Nephron progenitor cell (in vitro differentiated cells): ENCODE measurements at regions not wholly inside any gene's neighbourhood (a gene's known extent, or its start where the extent isn't known, plus 50 kb on each side); places are given as distances from the start of the nearest gene placed in this dataset.
"Not testable (repeated sequence)": the region's sequence is repeated elsewhere in the genome, so short reads cannot be mapped to it uniquely, and the experiment has no call there.

Source experiments
- DNase-seq: peaks from one replicate; pipeline ENCODE4 v3.0.0; 2021
- H3K27ac Mint-ChIP-seq: 2 replicates; pipeline ENCODE4 v1.8.0; 2021; ENCODE audit warnings: mild to moderate bottlenecking, moderate library complexity, mixed read lengths
- H3K27me3 Mint-ChIP-seq: 2 replicates; pipeline ENCODE4 v1.8.0; 2021; ENCODE audit warnings: mild to moderate bottlenecking, low read depth, mixed read lengths; ENCODE audit not compliant: poor library complexity
- H3K36me3 Mint-ChIP-seq: 2 replicates; pipeline ENCODE4 v1.8.0; 2021; ENCODE audit warnings: low read depth, mixed read lengths
- H3K4me1 Mint-ChIP-seq: 2 replicates; pipeline ENCODE4 v1.8.0; 2021; ENCODE audit warnings: mixed read lengths
- H3K4me3 Mint-ChIP-seq: 2 replicates; pipeline ENCODE4 v1.8.0; 2021; ENCODE audit warnings: mild to moderate bottlenecking, moderate library complexity, mixed read lengths
- H3K9me3 Mint-ChIP-seq: 2 replicates; pipeline ENCODE4 v1.8.0; 2021; ENCODE audit warnings: mild to moderate bottlenecking, moderate library complexity, mixed read lengths
- TF ChIP-seq, protein P1 (sequence below): fragments of 200-600 bp; sonication (generic); IDR thresholded peaks from 2 replicates; pipeline ENCODE4 v1.5.0; 2021; ENCODE audit warnings: antibody characterized with exemption

DNA sequence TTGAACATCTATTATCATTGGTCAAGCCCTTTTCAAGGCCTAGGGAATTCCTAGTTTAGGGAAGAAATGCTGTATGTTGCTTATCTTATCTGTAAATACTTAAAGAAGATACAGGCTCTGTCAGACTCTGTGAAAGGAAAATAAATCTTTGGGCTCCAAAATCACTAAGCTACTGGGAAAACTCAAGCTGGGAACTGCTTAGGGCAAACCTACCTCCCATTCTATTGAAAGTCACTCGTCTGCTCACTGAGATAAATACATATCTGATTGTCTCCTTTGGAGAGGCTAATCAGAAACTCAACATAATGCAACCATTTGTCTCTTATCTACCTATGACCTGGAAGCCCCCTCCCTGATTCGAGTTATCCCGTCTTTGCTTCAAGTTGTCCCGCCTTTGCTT lies 108.6 kb upstream of the NDST4 start:
- no peaks in the 10 kb centered on the region for H3K27me3 Mint-ChIP-seq
- no peak overlapping the region for H3K27ac Mint-ChIP-seq
- no peaks in the 10 kb centered on the region for H3K36me3 Mint-ChIP-seq
- H3K9me3 Mint-ChIP-seq: no peaks in the 10 kb centered on the region
- no peak overlapping the region for H3K4me3 Mint-ChIP-seq
- no peaks in the 10 kb centered on the region for H3K4me1 Mint-ChIP-seq
- TF ChIP-seq, protein P1, sequence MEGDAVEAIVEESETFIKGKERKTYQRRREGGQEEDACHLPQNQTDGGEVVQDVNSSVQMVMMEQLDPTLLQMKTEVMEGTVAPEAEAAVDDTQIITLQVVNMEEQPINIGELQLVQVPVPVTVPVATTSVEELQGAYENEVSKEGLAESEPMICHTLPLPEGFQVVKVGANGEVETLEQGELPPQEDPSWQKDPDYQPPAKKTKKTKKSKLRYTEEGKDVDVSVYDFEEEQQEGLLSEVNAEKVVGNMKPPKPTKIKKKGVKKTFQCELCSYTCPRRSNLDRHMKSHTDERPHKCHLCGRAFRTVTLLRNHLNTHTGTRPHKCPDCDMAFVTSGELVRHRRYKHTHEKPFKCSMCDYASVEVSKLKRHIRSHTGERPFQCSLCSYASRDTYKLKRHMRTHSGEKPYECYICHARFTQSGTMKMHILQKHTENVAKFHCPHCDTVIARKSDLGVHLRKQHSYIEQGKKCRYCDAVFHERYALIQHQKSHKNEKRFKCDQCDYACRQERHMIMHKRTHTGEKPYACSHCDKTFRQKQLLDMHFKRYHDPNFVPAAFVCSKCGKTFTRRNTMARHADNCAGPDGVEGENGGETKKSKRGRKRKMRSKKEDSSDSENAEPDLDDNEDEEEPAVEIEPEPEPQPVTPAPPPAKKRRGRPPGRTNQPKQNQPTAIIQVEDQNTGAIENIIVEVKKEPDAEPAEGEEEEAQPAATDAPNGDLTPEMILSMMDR: no peak
- DNase-seq: no peak

DNA sequence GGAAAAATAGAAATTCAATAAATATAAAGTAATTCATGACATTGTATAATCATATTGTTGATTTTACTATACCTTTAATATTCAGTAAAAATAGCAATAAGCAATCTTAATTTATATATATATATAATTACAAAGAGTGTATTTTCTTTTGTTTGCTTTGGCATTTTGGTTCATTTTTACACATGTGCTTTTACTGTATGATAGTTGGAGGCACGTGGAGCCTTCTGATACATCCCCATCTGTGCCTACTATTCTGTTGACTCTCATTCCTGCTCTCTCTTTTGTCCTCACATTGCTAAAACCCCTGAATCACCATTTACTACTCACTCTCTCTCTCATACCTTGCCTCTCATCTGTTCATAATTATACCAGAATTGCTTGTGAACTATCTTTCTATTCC lies 106.4 kb upstream of the NDST4 start:
- TF ChIP-seq, protein P1: no peak
- DNase-seq: no peak
- Mint-ChIP-seq H3K27me3 (no peaks in the 10 kb centered on the region), H3K4me3 (no peak overlapping the region), H3K27ac (no peak overlapping the region), H3K9me3 (no peaks in the 10 kb centered on the region), H3K4me1 (no peaks in the 10 kb centered on the region), H3K36me3 (no peaks in the 10 kb centered on the region)

DNA sequence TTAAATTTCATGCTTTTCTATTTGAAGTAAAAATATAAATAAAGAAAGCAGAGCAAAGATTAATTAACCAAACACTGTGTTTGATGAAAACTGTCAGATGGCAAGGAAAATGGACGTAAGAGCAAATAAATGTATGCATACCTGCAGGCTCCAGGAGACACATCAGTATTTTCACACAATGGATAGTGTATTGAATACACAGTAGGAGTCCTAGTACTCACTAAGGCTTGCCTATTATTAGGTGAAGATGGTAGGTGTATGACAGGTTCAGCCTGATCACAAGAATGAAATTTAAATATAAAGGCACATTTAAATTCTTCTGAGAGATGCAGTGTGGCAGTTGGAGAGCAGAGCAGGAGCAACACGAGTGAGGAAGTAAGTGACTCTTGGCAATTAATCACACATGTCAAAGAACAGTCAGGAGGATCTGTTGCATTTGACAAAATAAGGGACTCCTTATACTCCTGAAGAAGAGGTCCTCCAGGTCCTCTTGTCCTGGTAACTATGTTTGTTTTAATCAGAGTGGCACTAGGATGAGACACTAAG lies 106.0 kb upstream of the NDST4 start:
- H3K4me1 Mint-ChIP-seq: no peaks in the 10 kb centered on the region
- H3K9me3 Mint-ChIP-seq: no peaks in the 10 kb centered on the region
- no peak overlapping the region for H3K27ac Mint-ChIP-seq
- H3K36me3 Mint-ChIP-seq: no peaks in the 10 kb centered on the region
- TF ChIP-seq, protein P1: no peak
- H3K27me3 Mint-ChIP-seq: no peaks in the 10 kb centered on the region
- no peak for DNase-seq
- H3K4me3 Mint-ChIP-seq: no peak overlapping the region

DNA sequence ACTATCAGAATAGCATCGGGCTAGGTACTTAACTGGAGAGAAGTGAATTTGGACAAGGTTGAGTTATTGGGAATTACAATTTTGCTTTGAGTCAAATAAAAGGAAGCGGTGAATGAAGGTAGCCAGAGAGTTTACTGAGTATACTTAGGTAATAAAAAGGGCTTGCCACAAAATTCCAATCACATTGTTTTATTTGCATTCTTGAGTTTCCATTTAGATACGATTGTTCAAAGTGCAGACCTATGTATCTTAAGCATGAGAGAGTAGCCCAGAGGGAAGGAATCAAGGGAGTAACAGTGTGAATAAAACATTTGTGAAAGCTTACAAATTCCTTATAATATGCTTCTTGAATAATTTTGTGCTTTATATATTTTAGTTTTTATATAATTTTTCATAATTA lies 102.5 kb upstream of the NDST4 start:
- TF ChIP-seq, protein P1: no peak
- no peak overlapping the region for H3K27ac Mint-ChIP-seq
- no peak overlapping the region for H3K4me3 Mint-ChIP-seq
- no peaks in the 10 kb centered on the region for H3K27me3 Mint-ChIP-seq
- H3K9me3 Mint-ChIP-seq: no peaks in the 10 kb centered on the region
- H3K4me1 Mint-ChIP-seq: no peaks in the 10 kb centered on the region
- H3K36me3 Mint-ChIP-seq: no peaks in the 10 kb centered on the region
- no peak for DNase-seq

DNA sequence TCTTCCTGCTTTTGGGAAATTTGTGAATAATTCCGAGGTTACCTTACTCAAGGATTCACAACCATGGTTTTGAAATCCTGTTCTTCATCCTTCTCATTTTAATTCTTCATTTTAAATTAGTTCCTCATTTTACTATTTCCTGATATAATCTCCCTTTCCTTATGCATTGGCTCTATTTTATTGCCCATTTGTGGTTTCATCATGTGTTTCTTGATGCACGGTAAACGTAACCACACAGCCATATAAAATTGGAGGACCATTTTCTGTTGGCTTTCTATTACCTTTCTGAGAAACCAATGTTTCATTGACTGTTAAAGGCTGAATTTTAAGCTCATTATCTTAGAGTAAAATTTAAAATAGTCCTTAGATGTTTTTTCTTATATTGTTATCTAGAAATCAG lies 100.3 kb upstream of the NDST4 start:
- TF ChIP-seq, protein P1: no peak
- DNase-seq: no peak
- H3K27me3 Mint-ChIP-seq: no peaks in the 10 kb centered on the region
- H3K4me1 Mint-ChIP-seq: no peaks in the 10 kb centered on the region
- no peaks in the 10 kb centered on the region for H3K36me3 Mint-ChIP-seq
- no peak overlapping the region for H3K4me3 Mint-ChIP-seq
- H3K9me3 Mint-ChIP-seq: no peaks in the 10 kb centered on the region
- H3K27ac Mint-ChIP-seq: no peak overlapping the region

DNA sequence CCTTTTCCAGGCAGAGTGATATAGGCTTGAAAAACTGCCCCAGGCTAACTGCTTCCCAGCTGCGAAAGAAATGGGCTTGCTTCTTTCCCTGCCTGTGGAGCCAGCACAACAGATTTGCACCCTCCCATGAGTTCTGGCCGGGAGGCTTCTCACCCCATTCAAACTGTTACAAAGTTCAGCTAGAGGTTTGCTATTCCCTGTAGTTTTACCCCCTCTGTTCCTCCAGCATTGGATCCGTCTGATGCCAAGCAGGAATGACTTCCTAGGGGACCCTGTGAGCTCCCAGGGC lies 87.6 kb upstream of the NDST4 start:
- TF ChIP-seq, protein P1: no peak
- no peaks in the 10 kb centered on the region for H3K36me3 Mint-ChIP-seq
- no peak for DNase-seq
- no peaks in the 10 kb centered on the region for H3K27me3 Mint-ChIP-seq
- no peak overlapping the region for H3K4me3 Mint-ChIP-seq
- peaks cover 5% of the 10 kb centered on the region for H3K9me3 Mint-ChIP-seq
- H3K4me1 Mint-ChIP-seq: no peaks in the 10 kb centered on the region
- peak overlapping the region; percentile 81 for H3K27ac Mint-ChIP-seq

DNA sequence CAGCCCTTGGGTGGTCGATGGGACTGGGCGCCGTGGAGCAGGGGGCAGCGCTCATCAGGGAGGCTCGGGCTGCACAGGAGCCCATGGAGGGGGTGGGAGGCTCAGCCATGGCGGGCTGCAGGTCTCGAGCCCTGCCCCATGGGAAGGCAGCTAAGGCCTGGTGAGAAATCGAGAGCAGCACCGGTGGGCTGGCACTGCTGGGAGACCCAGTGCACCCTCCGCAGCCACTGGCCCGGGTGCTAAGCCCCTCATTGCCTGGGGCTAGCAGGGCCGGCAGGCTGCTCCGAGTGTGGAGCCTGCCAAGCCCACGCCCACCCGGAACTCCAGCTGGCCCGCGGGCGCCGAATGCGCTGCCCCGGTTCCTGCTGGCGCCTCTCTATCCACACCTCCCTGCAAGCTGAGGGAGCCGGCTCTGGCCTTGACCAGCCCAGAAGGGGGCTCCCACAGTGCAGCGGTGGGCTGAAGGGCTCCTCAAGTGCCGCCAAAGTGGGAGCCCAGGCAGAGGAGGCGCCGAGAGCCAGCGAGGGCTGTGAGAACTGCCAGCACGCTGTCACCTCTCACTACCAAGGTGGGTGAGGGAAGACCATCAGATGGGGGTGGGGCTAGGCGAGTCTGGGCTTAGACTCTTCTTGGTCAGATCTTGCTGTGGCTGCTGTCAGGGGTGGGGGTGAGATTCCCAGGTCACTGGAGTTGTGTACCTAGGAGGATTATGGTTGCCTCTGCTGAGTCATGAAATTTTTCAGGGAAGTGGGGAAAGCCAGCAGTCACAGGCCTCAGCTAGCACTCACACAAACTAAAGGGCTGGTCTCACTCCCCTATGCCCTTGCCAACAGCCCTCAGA lies 87.0 kb upstream of the NDST4 start:
- H3K36me3 Mint-ChIP-seq, H3K9me3 Mint-ChIP-seq, H3K27me3 Mint-ChIP-seq, H3K27ac Mint-ChIP-seq, DNase-seq, H3K4me1 Mint-ChIP-seq, H3K4me3 Mint-ChIP-seq: not testable (repeated sequence)

DNA sequence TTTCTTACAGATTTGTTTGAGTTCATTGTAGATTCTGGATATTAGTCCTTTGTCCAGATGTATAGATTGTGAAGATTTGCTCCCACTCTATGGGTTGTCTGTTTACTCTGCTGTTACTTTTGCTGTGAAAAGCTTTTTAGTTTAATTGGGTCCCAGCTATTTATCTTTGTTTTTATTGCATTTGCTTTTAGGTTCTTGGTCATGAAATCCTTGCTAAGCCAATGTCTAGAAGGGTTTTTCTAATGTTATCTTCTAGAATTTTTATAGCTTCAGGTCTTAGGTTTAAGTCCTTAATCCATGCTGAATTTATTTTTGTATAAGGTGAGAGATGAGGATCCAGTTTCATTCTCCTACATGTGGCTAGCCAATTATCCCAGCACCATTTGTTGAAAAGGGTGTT lies 81.2 kb upstream of the NDST4 start:
- not testable (repeated sequence) for H3K36me3 Mint-ChIP-seq, H3K4me1 Mint-ChIP-seq, H3K4me3 Mint-ChIP-seq, H3K9me3 Mint-ChIP-seq, DNase-seq, H3K27me3 Mint-ChIP-seq, H3K27ac Mint-ChIP-seq
